B cell (primary cell): ENCODE measurements at regions not wholly inside any gene's neighbourhood (a gene's known extent, or its start where the extent isn't known, plus 50 kb on each side); places are given as distances from the start of the nearest gene placed in this dataset.

Source experiments
- EZH2 ChIP-seq: IDR thresholded peaks from 2 replicates; pipeline ENCODE4 v1.6.1; 2012; ENCODE audit warnings: borderline replicate concordance, low read depth, mild to moderate bottlenecking, moderate library complexity, low read length; ENCODE audit not compliant: insufficient read depth, poor library complexity, severe bottlenecking
- TF ChIP-seq, protein P1 (sequence below): fragments of 200-600 bp; IDR thresholded peaks from one replicate; pipeline ENCODE4 v1.8.0; 2022; ENCODE audit warnings: antibody characterized with exemption, mild to moderate bottlenecking

DNA sequence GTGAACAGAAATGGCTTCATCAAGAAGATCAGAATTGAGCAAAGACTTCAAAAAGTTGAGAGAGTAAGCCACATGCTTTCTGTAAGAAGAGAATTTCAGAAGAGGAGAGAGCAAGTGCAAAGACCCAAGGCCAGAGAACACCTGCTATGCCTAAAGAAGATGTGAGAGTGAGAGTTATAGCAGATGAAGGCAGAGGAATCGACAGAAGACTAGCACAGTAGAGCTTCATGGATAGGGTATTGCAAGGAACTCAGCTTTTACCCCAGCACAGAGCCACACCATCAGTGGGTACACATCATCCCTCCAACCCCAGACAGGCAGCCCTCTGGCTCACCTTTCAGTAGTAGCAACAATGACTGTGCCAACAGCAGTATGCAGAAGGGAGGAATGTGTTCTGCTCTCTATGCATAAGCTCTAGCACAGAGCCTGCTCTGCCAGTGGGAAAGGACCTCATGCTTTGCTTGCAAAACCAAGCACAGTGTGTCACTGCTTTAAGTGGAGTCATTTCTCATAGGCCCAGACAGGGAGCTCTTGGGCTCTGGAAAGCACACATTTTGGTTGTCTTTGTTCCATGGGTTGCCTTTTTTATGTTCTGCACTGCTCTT lies 318.6 kb downstream of the NAF1 start:
- TF ChIP-seq, protein P1, sequence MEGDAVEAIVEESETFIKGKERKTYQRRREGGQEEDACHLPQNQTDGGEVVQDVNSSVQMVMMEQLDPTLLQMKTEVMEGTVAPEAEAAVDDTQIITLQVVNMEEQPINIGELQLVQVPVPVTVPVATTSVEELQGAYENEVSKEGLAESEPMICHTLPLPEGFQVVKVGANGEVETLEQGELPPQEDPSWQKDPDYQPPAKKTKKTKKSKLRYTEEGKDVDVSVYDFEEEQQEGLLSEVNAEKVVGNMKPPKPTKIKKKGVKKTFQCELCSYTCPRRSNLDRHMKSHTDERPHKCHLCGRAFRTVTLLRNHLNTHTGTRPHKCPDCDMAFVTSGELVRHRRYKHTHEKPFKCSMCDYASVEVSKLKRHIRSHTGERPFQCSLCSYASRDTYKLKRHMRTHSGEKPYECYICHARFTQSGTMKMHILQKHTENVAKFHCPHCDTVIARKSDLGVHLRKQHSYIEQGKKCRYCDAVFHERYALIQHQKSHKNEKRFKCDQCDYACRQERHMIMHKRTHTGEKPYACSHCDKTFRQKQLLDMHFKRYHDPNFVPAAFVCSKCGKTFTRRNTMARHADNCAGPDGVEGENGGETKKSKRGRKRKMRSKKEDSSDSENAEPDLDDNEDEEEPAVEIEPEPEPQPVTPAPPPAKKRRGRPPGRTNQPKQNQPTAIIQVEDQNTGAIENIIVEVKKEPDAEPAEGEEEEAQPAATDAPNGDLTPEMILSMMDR = no peak
- TF ChIP-seq EZH2 = no peak
